ENCODE measurements at regions not wholly inside any gene's neighbourhood (a gene's known extent, or its start where the extent isn't known, plus 50 kb on each side); places are given as distances from the start of the nearest gene placed in this dataset.

- Histone ChIP-seq H3K27ac (no peak overlapping the region), H3K27me3 (no peaks in the 10 kb centered on the region), H3K9me3 (no peaks in the 10 kb centered on the region), H3K4me3 (no peak overlapping the region), H3K36me3 (no peaks in the 10 kb centered on the region), H3K4me1 (ENCODE audit: insufficient read depth) (no peaks in the 10 kb centered on the region)
- intact Hi-C loops (cut with DNase I), result no loop called here
- TF ChIP-seq, protein P1, sequence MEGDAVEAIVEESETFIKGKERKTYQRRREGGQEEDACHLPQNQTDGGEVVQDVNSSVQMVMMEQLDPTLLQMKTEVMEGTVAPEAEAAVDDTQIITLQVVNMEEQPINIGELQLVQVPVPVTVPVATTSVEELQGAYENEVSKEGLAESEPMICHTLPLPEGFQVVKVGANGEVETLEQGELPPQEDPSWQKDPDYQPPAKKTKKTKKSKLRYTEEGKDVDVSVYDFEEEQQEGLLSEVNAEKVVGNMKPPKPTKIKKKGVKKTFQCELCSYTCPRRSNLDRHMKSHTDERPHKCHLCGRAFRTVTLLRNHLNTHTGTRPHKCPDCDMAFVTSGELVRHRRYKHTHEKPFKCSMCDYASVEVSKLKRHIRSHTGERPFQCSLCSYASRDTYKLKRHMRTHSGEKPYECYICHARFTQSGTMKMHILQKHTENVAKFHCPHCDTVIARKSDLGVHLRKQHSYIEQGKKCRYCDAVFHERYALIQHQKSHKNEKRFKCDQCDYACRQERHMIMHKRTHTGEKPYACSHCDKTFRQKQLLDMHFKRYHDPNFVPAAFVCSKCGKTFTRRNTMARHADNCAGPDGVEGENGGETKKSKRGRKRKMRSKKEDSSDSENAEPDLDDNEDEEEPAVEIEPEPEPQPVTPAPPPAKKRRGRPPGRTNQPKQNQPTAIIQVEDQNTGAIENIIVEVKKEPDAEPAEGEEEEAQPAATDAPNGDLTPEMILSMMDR (IDR thresholded peaks at IDR 0.05), result no peak
- TF ChIP-seq EP300 (IDR thresholded peaks at IDR 0.05), result no peak
- TF ChIP-seq POLR2A (IDR thresholded peaks at IDR 0.05), result no peak
- WGBS, 3 donors, result 95 to 96% (median 95%) methylated on average over 6 of the region's 6 CpGs
- DNase-seq, result no peak
Measured at GRCh38 chr7:26504411-26505120, 212.9 kb downstream of the SNX10 start.

GRCh38 chr7:26506196-26506595 lies 214.5 kb downstream of the SNX10 start:
- TF ChIP-seq POLR2A (IDR thresholded peaks at IDR 0.05) (no peak), EP300 (IDR thresholded peaks at IDR 0.05) (no peak)
- TF ChIP-seq, protein P1 (IDR thresholded peaks at IDR 0.05), result no peak
- intact Hi-C loops (cut with DNase I), result no loop called here
- Histone ChIP-seq H3K4me3 (no peak overlapping the region), H3K4me1 (ENCODE audit: insufficient read depth) (no peaks in the 10 kb centered on the region), H3K9me3 (no peaks in the 10 kb centered on the region), H3K27me3 (no peaks in the 10 kb centered on the region), H3K36me3 (no peaks in the 10 kb centered on the region), H3K27ac (no peak overlapping the region)
- no peak for DNase-seq
- WGBS, 3 donors, result 85 to 89% (median 86%) methylated on average over 7 of the region's 7 CpGs

DNA sequence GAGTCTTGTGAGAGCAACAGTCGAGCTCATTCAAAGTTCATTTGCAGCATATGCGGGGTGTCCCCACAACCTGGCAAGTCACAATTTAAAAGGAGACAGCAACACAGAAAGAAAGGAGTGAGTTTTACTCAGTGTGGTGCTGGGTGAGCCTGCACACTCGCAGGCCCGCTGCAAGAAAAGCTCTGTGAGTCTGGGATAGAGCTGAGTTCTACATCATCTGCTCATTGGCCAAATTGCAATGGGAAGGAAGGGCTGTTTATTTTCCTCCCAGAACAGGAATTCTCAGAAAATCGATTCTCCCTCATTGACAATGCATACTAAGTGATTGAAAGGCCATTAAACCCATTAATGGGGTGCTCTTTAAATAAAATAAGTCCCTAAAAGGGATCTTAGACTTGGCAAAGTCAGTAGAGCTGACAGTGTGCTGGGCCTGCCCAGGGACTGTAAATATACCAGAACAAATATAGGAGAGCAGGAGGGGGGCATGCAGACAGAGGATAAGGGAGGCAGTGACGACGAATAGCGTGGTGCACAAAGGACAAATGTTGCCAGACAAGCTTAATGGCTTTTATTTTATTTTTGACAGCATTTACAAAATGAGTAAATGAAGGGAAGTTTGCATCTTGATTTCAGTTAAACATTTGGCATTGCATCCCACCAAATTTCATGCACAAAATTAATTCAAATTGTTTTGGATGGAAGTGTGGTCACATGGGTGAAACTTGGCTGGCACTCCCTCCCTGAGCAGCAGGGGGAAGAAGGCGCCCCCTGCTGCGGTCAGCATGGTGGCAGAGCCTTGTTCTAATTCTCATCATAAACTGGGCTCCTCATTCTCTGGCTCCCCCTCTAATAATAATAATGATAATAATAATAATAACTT lies 215.7 kb downstream of the SNX10 start:
- 80 to 85% (median 84%) methylated on average over 10 of the region's 10 CpGs for WGBS, 3 donors

GRCh38 chr7:26508481-26508880 lies 216.8 kb downstream of the SNX10 start:
- intact Hi-C loops (cut with DNase I), result no loop called here
- DNase-seq, result no peak
- no peaks in the 10 kb centered on the region for H3K4me1 ChIP-seq (ENCODE audit: insufficient read depth)
- TF ChIP-seq POLR2A (IDR thresholded peaks at IDR 0.05) (no peak), EP300 (IDR thresholded peaks at IDR 0.05) (no peak)
- TF ChIP-seq, protein P1 (IDR thresholded peaks at IDR 0.05), result no peak
- no peaks in the 10 kb centered on the region for H3K36me3 ChIP-seq
- no peak overlapping the region for H3K27ac ChIP-seq
- no peaks in the 10 kb centered on the region for H3K9me3 ChIP-seq
- no peaks in the 10 kb centered on the region for H3K27me3 ChIP-seq
- no peak overlapping the region for H3K4me3 ChIP-seq
- 84 to 89% (median 85%) methylated on average over 8 of the region's 8 CpGs for WGBS, 3 donors

More for the DNA sequence above, 215.7 kb downstream of the SNX10 start:
- Histone ChIP-seq H3K9me3 (no peaks in the 10 kb centered on the region), H3K27ac (no peak overlapping the region), H3K4me3 (no peak overlapping the region), H3K27me3 (no peaks in the 10 kb centered on the region), H3K36me3 (no peaks in the 10 kb centered on the region), H3K4me1 (ENCODE audit: insufficient read depth) (no peaks in the 10 kb centered on the region)
- intact Hi-C loops (cut with DNase I), result no loop called here
- no peak for DNase-seq
- TF ChIP-seq, protein P1 (IDR thresholded peaks at IDR 0.05), result no peak
- TF ChIP-seq POLR2A (IDR thresholded peaks at IDR 0.05) (no peak), EP300 (IDR thresholded peaks at IDR 0.05) (no peak)
